ENCODE measurements at regions not wholly inside any gene's neighbourhood (a gene's known extent, or its start where the extent isn't known, plus 50 kb on each side); places are given as distances from the start of the nearest gene placed in this dataset.

DNA sequence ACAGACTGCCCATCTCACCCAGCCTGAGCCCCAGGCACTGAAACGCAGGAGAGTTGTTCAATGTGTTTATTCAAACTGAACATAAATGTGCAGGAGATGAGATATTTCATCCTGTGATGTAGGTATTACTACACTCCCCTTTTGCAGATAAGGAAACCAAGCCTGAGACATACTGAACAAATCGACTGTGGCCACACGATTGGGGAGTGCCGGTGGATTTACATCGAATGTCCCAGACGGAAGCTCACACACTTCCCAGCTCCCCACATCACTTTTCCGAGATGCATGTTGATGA is 94.8 kb upstream of the ALKAL2 start:
- Histone ChIP-seq H3K27me3 (ENCODE audit: control insufficient read depth, insufficient read depth, low read length) (no peaks in the 10 kb centered on the region), H3K4me1 (ENCODE audit: control insufficient read depth, extremely low read depth, insufficient read depth, low read length) (no peaks in the 10 kb centered on the region), H3K4me3 (replicated peaks in 1 of 4; ENCODE audit: control extremely low read depth in 1 of 4, insufficient read depth in 1 of 4, low read depth in 3 of 4, low read length in 4 of 4) (no peak overlapping the region), H2AFZ (ENCODE audit: low read length) (no peak overlapping the region), H3K27ac (ENCODE audit: insufficient read depth, low read length) (no peak overlapping the region), H3K9ac (ENCODE audit: insufficient read depth, low read length) (no peak overlapping the region), H3K36me3 (ENCODE audit: control insufficient read depth, insufficient read depth, low read length) (no peaks in the 10 kb centered on the region), H3K9me3 (ENCODE audit: control insufficient read depth, insufficient read depth, low read depth, low read length) (no peaks in the 10 kb centered on the region), H3K4me2 (ENCODE audit: extremely low read depth, insufficient read depth, low read length) (no peak overlapping the region), H3K79me2 (ENCODE audit: control insufficient read depth, insufficient read depth, low read length) (no peaks in the 10 kb centered on the region), H4K20me1 (ENCODE audit: control insufficient read depth, extremely low read depth, insufficient read depth, low read length) (no peaks in the 10 kb centered on the region)
- no peak for DNase-seq (ENCODE audit: low read depth in 2 of 2)
- TF ChIP-seq CTCF (conservative IDR thresholded peaks at IDR 0.05 in 1 of 2, IDR thresholded peaks at IDR 0.05 in 1 of 2; ENCODE audit: low read depth in 1 of 2, low read length in 2 of 2) (no peak), EZH2 (IDR thresholded peaks at IDR 0.05; ENCODE audit: low read length, missing control alignments) (no peak)

DNA sequence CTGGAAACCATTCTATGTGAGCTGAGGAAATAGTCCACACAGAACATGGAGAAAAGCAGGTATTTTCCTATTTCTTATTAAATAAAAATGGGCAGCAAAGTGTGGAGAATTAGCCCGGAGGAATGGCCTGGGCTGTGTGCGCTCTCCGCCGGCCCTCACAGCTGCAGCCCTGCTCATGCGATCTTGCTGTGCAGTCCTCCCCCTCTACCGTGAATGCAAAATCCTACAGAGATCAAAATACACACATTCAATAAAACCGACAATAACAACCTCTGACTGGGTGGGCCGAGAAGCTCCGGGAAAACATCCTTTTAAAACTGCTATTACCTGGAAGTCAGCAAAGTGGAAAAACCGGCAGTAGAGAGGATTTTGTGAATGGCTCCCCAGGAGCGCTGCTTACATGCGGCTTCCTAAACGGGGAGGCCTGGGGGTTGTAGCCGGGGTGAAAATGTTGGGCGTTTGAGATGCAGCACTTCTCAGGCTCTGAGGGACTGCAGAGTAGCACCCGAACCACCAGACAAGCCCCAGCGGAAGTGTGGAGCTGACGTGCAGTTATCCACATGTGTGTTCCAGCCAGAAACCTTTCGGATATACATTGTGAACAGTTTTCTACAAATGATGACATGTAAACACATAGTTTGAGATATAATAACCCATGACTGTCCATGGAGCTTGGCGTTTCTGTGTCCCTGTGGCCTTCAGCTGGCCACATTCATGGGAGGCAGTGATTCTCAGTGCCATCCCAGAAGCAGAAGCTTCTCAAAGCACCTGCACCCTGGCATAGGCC is 94.2 kb upstream of the ALKAL2 start:
- TF ChIP-seq CTCF (conservative IDR thresholded peaks at IDR 0.05 in 1 of 2, IDR thresholded peaks at IDR 0.05 in 1 of 2; ENCODE audit: low read depth in 1 of 2, low read length in 2 of 2), result no peak
- TF ChIP-seq EZH2 (IDR thresholded peaks at IDR 0.05; ENCODE audit: low read length, missing control alignments), result no peak
- Histone ChIP-seq H3K36me3 (ENCODE audit: control insufficient read depth, insufficient read depth, low read length) (no peaks in the 10 kb centered on the region), H4K20me1 (ENCODE audit: control insufficient read depth, extremely low read depth, insufficient read depth, low read length) (no peaks in the 10 kb centered on the region), H3K4me1 (ENCODE audit: control insufficient read depth, extremely low read depth, insufficient read depth, low read length) (no peaks in the 10 kb centered on the region), H3K27ac (ENCODE audit: insufficient read depth, low read length) (no peak overlapping the region), H3K4me3 (replicated peaks in 1 of 4; ENCODE audit: control extremely low read depth in 1 of 4, insufficient read depth in 1 of 4, low read depth in 3 of 4, low read length in 4 of 4) (no peak overlapping the region), H3K9ac (ENCODE audit: insufficient read depth, low read length) (no peak overlapping the region), H3K4me2 (ENCODE audit: extremely low read depth, insufficient read depth, low read length) (no peak overlapping the region), H3K9me3 (ENCODE audit: control insufficient read depth, insufficient read depth, low read depth, low read length) (no peaks in the 10 kb centered on the region), H3K27me3 (ENCODE audit: control insufficient read depth, insufficient read depth, low read length) (no peaks in the 10 kb centered on the region), H2AFZ (ENCODE audit: low read length) (no peak overlapping the region), H3K79me2 (ENCODE audit: control insufficient read depth, insufficient read depth, low read length) (no peaks in the 10 kb centered on the region)
- DNase-seq (ENCODE audit: low read depth in 2 of 2), result no peak

GRCh38 chr2:381181-381580 is 93.3 kb upstream of the ALKAL2 start:
- Histone ChIP-seq H3K27ac (ENCODE audit: insufficient read depth, low read length) (no peak overlapping the region), H3K27me3 (ENCODE audit: control insufficient read depth, insufficient read depth, low read length) (no peaks in the 10 kb centered on the region)
- TF ChIP-seq EZH2 (IDR thresholded peaks at IDR 0.05; ENCODE audit: low read length, missing control alignments) (no peak), CTCF (conservative IDR thresholded peaks at IDR 0.05 in 1 of 2, IDR thresholded peaks at IDR 0.05 in 1 of 2; ENCODE audit: low read depth in 1 of 2, low read length in 2 of 2) (no peak)

More at GRCh38 chr2:381181-381580, 93.3 kb upstream of the ALKAL2 start:
- Histone ChIP-seq H4K20me1 (ENCODE audit: control insufficient read depth, extremely low read depth, insufficient read depth, low read length) (no peaks in the 10 kb centered on the region), H3K4me2 (ENCODE audit: extremely low read depth, insufficient read depth, low read length) (no peak overlapping the region), H3K4me1 (ENCODE audit: control insufficient read depth, extremely low read depth, insufficient read depth, low read length) (no peaks in the 10 kb centered on the region), H2AFZ (ENCODE audit: low read length) (no peak overlapping the region), H3K9ac (ENCODE audit: insufficient read depth, low read length) (no peak overlapping the region), H3K9me3 (ENCODE audit: control insufficient read depth, insufficient read depth, low read depth, low read length) (no peaks in the 10 kb centered on the region), H3K4me3 (replicated peaks in 1 of 4; ENCODE audit: control extremely low read depth in 1 of 4, insufficient read depth in 1 of 4, low read depth in 3 of 4, low read length in 4 of 4) (no peak overlapping the region), H3K36me3 (ENCODE audit: control insufficient read depth, insufficient read depth, low read length) (no peaks in the 10 kb centered on the region), H3K79me2 (ENCODE audit: control insufficient read depth, insufficient read depth, low read length) (no peaks in the 10 kb centered on the region)
- DNase-seq (ENCODE audit: low read depth in 2 of 2), result peak in 1 of 2 donors; percentile 10
